ENCODE measurements at regions not wholly inside any gene's neighbourhood (a gene's known extent, or its start where the extent isn't known, plus 50 kb on each side); places are given as distances from the start of the nearest gene placed in this dataset.

- TF ChIP-seq CTCF (IDR thresholded peaks at IDR 0.05; ENCODE audit: low read length) = no peak
- TF ChIP-seq EZH2 (IDR thresholded peaks at IDR 0.05; ENCODE audit: borderline replicate concordance, low read length) = no peak
Measured at GRCh38 chr13:109376936-109377335, 409.4 kb downstream of the IRS2 start.
